SJSA1 (cell line): ENCODE measurements at regions not wholly inside any gene's neighbourhood (a gene's known extent, or its start where the extent isn't known, plus 50 kb on each side); places are given as distances from the start of the nearest gene placed in this dataset.

Experiments used
- DNase-seq, 2 experiments: peaks; one replicate each; pipeline ENCODE4 v3.0.0-alpha.2; 2015 to 2020; ENCODE audit warnings: low spot score in 2 of 2, low read depth in 1 of 2
- H3K27ac ChIP-seq: fragments of 250-450 bp; sonication (Bioruptor Pico); 2 replicates; pipeline ENCODE4 v1.5.1; 2020; ENCODE audit warnings: mild to moderate bottlenecking, moderate library complexity
- H3K27me3 ChIP-seq: fragments of 250-450 bp; sonication (Bioruptor Pico); replicated peaks from 2 replicates; pipeline ENCODE4 v1.5.1; 2020; ENCODE audit warnings: mild to moderate bottlenecking, moderate library complexity
- H3K36me3 ChIP-seq: fragments of 250-450 bp; sonication (Bioruptor Pico); 2 replicates; pipeline ENCODE4 v1.5.1; 2020; ENCODE audit warnings: mild to moderate bottlenecking
- H3K4me1 ChIP-seq: fragments of 250-450 bp; sonication (Bioruptor Pico); replicated peaks from 2 replicates; pipeline ENCODE4 v1.6.1; 2021; ENCODE audit warnings: mild to moderate bottlenecking
- H3K4me3 ChIP-seq: fragments of 250-450 bp; sonication (Bioruptor Pico); 2 replicates; pipeline ENCODE4 v1.5.1; 2020; ENCODE audit warnings: mild to moderate bottlenecking
- H3K9me3 ChIP-seq: fragments of 250-450 bp; sonication (Bioruptor Pico); replicated peaks from 2 replicates; pipeline ENCODE4 v1.5.1; 2020; ENCODE audit warnings: mild to moderate bottlenecking

DNA sequence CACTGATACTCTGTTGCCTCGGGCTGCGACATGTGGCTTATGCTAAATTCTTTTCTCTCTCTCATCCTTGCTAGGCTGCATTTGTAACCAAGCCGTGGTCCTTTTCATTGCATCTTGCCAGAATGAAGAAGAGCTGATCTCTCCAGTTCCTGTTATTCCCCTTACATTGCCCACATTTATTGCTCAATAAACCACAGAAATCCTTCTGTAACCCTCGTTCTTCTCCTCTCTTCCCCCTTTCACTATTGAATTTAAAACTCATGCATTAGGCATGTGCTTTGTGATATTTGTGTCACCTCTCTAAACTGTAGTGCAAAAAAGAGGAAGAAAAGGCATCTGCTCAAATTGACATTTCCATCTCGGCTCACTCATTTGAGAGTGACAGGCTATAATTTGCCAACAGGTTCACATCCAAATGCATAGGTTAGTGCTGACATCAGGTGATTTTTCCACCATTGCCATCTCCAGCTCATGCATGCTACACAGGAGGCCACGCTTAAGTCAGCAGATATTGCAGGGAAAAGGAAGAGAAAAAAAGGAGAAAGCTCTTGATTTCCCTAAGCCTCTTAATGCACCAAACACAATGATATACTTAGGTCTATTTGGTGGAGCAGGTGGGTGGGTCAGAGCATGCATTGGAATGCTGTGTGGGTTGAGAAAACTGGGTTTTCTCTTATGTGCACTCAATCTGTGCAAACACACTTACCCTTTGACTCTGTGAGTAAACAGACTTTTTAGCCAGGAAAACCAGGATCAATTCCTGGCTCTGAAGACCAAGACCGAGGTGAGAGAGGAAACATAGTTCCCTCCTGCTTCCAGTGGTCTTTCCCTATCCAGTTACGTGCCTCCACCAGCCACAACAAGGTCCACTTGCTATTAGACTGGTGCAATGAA, 642.7 kb downstream of the HS3ST4 start:
- no peaks in the 10 kb centered on the region for H3K36me3 ChIP-seq
- no peaks in the 10 kb centered on the region for H3K4me1 ChIP-seq
- no peak overlapping the region for H3K27ac ChIP-seq
- no peaks in the 10 kb centered on the region for H3K27me3 ChIP-seq
- H3K9me3 ChIP-seq: no peaks in the 10 kb centered on the region
- DNase-seq: no peak
- no peak overlapping the region for H3K4me3 ChIP-seq

- no peaks in the 10 kb centered on the region for H3K9me3 ChIP-seq
- H3K27ac ChIP-seq: no peak overlapping the region
- no peaks in the 10 kb centered on the region for H3K36me3 ChIP-seq
- H3K4me3 ChIP-seq: no peak overlapping the region
- DNase-seq: no peak
- no peaks in the 10 kb centered on the region for H3K4me1 ChIP-seq
- H3K27me3 ChIP-seq: no peaks in the 10 kb centered on the region
Measured at GRCh38 chr16:26335236-26335853, 643.6 kb downstream of the HS3ST4 start.

GRCh38 chr16:26342621-26343020, 650.9 kb downstream of the HS3ST4 start:
- Histone ChIP-seq H3K4me1 (no peaks in the 10 kb centered on the region), H3K27ac (no peak overlapping the region)

GRCh38 chr16:26344240-26344776, 652.5 kb downstream of the HS3ST4 start:
- Histone ChIP-seq H3K9me3 (no peaks in the 10 kb centered on the region), H3K4me3 (no peak overlapping the region), H3K36me3 (no peaks in the 10 kb centered on the region), H3K27ac (no peak overlapping the region), H3K4me1 (no peaks in the 10 kb centered on the region), H3K27me3 (no peaks in the 10 kb centered on the region)
- DNase-seq: no peak

More at GRCh38 chr16:26342621-26343020, 650.9 kb downstream of the HS3ST4 start:
- Histone ChIP-seq H3K27me3 (no peaks in the 10 kb centered on the region), H3K36me3 (no peaks in the 10 kb centered on the region), H3K9me3 (no peaks in the 10 kb centered on the region), H3K4me3 (no peak overlapping the region)
- DNase-seq: no peak

DNA sequence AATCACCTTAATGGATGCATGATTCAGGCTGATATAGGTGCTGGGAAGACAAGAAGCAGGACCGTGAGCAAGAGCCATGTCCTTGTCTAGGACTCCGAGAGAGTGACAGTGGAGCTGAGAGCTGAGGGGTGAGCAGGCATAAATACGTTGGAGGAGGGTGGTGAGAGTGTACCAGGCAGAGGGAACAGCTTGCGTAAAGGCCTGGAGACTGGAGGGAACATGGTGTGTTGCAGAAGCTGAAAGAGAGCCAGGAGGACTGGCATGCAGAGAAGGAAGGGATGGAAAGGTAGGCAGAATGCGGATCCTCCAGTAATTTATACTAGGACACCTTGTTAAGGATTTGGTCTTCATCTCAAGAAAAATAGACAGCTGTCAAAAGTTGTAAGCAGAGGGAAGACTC, 653.2 kb downstream of the HS3ST4 start:
- H3K9me3 ChIP-seq: no peaks in the 10 kb centered on the region
- H3K27ac ChIP-seq: no peak overlapping the region
- no peak for DNase-seq
- no peak overlapping the region for H3K4me3 ChIP-seq
- H3K36me3 ChIP-seq: no peaks in the 10 kb centered on the region
- H3K4me1 ChIP-seq: no peaks in the 10 kb centered on the region
- no peaks in the 10 kb centered on the region for H3K27me3 ChIP-seq

GRCh38 chr16:26345966-26346365, 654.2 kb downstream of the HS3ST4 start:
- H3K4me1 ChIP-seq: no peaks in the 10 kb centered on the region
- no peaks in the 10 kb centered on the region for H3K27me3 ChIP-seq
- no peak overlapping the region for H3K27ac ChIP-seq
- no peak for DNase-seq
- no peaks in the 10 kb centered on the region for H3K36me3 ChIP-seq
- no peak overlapping the region for H3K4me3 ChIP-seq
- no peaks in the 10 kb centered on the region for H3K9me3 ChIP-seq

GRCh38 chr16:26348095-26348494, 656.3 kb downstream of the HS3ST4 start:
- H3K9me3 ChIP-seq: no peaks in the 10 kb centered on the region
- H3K27me3 ChIP-seq: no peaks in the 10 kb centered on the region
- H3K4me3 ChIP-seq: no peak overlapping the region
- H3K36me3 ChIP-seq: no peaks in the 10 kb centered on the region
- no peaks in the 10 kb centered on the region for H3K4me1 ChIP-seq
- no peak for DNase-seq
- no peak overlapping the region for H3K27ac ChIP-seq

DNA sequence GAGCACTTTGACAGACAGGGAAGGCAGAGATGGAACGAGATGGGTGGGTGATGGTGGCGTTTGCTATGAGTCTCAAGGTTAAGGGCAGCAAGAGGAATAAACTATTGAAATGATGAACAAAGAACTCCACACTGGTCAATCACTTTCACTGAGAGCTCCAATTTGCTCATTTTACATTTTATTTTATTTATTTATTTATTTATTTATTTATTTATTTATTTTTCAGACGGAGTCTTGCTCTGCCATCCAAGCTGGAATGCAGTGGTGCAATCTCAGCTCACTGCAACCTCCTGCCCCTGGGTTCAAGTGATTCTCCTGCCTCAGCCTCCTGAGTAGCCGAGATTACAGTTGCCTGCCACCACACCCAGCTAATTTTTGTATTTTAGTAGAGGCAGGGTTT, 669.1 kb downstream of the HS3ST4 start:
- Histone ChIP-seq H3K36me3 (no peaks in the 10 kb centered on the region), H3K4me3 (no peak overlapping the region), H3K27me3 (no peaks in the 10 kb centered on the region), H3K9me3 (no peaks in the 10 kb centered on the region), H3K27ac (no peak overlapping the region), H3K4me1 (no peaks in the 10 kb centered on the region)
- DNase-seq: no peak

DNA sequence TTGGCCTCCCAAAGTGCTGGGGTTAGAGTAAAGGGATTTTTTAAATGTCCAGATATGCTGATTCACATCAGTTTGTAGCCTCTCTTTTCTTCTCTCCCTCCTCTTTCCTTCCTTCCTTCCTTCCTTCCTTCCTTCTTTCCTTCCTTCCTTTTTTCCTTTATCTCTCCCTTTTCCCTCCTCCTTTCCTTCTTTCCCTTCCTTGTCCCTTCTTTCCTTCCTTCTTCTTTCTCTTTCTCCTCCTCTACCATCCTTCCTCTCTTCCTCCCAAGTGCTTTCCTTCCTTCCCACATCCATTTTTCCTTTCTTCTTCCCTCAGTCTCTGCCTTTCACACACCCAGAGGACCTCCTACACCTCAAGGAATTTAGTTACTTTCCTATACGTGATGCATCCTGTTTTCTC, 671.8 kb downstream of the HS3ST4 start:
- no peak for DNase-seq
- Histone ChIP-seq H3K27ac (no peak overlapping the region), H3K36me3 (no peaks in the 10 kb centered on the region), H3K4me1 (no peaks in the 10 kb centered on the region), H3K27me3 (no peaks in the 10 kb centered on the region), H3K4me3 (no peak overlapping the region), H3K9me3 (no peaks in the 10 kb centered on the region)

DNA sequence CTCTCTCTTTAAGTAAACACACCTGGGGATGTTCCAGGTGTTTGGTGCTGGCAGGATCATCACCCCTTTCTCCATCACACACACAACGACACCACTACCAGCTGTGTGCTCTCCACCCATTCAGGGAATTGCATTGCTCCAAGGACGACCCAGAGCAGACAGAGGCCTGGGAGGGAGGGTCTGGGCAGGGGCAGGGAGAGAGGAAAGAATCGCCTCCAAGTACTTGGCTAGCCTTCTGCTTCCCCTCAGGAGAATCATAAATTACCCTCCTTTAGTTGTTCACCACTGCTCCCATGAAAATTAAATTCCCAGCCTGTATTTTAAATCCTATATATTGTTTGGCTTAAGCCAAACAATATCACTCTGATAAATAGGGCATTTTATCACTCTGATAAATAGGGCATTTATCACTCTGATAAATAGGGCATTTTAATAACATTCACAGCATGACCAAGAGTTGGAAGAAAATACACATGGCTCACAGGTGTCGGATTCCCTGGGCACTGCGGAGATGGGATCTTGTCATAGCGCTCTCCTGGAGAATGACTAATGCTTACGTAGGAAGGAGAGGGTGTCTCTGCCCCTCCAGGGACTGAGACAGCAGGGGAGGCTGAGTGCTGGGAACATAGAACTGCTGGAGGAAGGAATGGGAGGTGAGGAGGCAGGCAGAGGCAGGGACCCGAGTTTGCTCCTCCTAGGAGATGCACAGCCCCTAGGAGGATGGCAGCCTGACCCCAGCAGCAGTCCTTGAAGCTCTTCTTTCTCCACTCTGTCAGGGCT, 673.6 kb downstream of the HS3ST4 start:
- no peak for DNase-seq
- H3K27me3 ChIP-seq: no peaks in the 10 kb centered on the region
- no peaks in the 10 kb centered on the region for H3K4me1 ChIP-seq
- H3K9me3 ChIP-seq: no peaks in the 10 kb centered on the region
- no peak overlapping the region for H3K27ac ChIP-seq
- H3K4me3 ChIP-seq: no peak overlapping the region
- no peaks in the 10 kb centered on the region for H3K36me3 ChIP-seq

DNA sequence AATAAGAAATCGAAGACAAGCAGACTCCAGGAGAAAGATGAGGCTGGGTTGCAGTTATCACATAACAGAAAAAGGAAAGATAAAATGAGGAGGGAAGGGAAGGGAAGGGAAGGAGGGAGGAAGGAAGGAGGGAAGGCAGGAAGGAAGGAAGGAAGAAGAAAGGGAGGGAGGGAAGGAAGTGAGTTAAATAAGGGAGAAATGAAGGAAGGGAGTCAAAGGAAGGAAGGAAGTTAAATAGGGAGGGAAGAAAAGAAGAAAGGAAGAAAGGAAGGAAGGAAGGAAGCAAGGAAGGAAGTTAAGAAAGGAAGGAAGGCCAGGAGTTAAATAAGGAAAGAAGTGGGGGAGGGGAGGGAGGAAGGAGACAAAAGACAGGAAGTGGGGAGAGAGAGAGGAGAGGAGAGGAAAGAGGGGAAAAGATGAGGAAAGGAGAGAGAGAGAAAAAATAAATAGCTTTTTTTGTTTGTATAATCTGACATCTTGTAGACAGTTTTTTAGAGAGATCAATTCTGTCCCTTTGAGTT, 679.6 kb downstream of the HS3ST4 start:
- no peak for DNase-seq
- Histone ChIP-seq H3K36me3 (no peaks in the 10 kb centered on the region), H3K27me3 (no peaks in the 10 kb centered on the region), H3K4me3 (no peak overlapping the region), H3K9me3 (peaks cover 4% of the 10 kb centered on the region; the same call in 1 of the 2 replicates), H3K4me1 (no peaks in the 10 kb centered on the region), H3K27ac (no peak overlapping the region)

DNA sequence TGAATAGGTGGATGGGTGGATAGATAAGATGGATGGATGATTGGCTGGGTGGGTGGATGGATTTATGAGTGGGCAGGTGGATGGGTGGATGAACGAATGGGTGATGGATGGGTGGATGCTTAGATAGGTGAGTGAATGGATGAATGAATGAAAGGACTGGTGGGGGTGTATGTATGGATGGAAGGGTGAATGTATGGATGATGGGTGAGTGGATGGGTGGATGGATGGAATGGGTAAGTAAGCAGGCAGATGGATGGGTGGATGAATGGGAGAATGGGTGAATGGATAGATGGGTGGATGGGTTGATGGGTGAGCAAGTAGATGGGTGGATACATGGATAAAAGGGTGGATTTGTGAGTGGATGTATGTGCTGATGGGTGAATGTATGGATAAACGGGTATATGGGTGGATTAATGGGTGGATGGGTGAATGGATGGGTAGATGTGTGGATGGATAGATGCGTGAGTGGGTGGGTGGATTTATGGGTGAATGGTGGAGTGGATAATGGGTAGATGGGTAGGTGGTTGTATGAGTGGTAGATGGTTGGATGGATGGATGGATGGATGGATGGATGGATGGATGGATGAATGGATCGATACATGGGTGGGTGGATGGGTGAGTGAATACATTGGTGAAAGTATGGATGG, 682.6 kb downstream of the HS3ST4 start:
- H3K9me3 ChIP-seq: peaks cover 4% of the 10 kb centered on the region; the same call in 1 of the 2 replicates
- no peaks in the 10 kb centered on the region for H3K36me3 ChIP-seq
- no peak overlapping the region for H3K4me3 ChIP-seq
- no peaks in the 10 kb centered on the region for H3K27me3 ChIP-seq
- DNase-seq: no peak
- H3K27ac ChIP-seq: no peak overlapping the region
- no peaks in the 10 kb centered on the region for H3K4me1 ChIP-seq

GRCh38 chr16:26382586-26382985, 684.1 kb upstream of the C16orf82 start:
- no peak overlapping the region for H3K27ac ChIP-seq
- H3K4me3 ChIP-seq: no peak overlapping the region
- no peaks in the 10 kb centered on the region for H3K4me1 ChIP-seq
- no peaks in the 10 kb centered on the region for H3K27me3 ChIP-seq
- no peaks in the 10 kb centered on the region for H3K36me3 ChIP-seq
- no peak for DNase-seq
- H3K9me3 ChIP-seq: no peaks in the 10 kb centered on the region
